Neural cell (in vitro differentiated cells): ENCODE measurements at regions not wholly inside any gene's neighbourhood (a gene's known extent, or its start where the extent isn't known, plus 50 kb on each side); places are given as distances from the start of the nearest gene placed in this dataset.

Source experiments
- H2AFZ ChIP-seq: fragments of 200-600, 300-800 bp; sonication (generic), shearing (Covaris generic); 2 replicates; pipeline ENCODE4 v1.6.0; 2014; ENCODE audit warnings: low read depth, mild to moderate bottlenecking, antibody characterized with exemption, low read length, moderate library complexity
- H3F3A ChIP-seq: fragments of 200-600 bp; shearing (Covaris generic); 2 replicates; pipeline ENCODE4 v1.6.1; 2016; ENCODE audit warnings: mild to moderate bottlenecking, moderate library complexity, mixed read lengths, antibody characterized with exemption, low read length; ENCODE audit not compliant: insufficient read depth, poor library complexity, severe bottlenecking
- H3K27ac ChIP-seq: fragments of 200-600, 300-800 bp; sonication (generic), shearing (Covaris generic); 2 replicates; pipeline ENCODE4 v1.5.1; 2014; ENCODE audit warnings: mild to moderate bottlenecking, low read length, moderate library complexity
- H3K27me3 ChIP-seq: fragments of 300-800, 200-600 bp; sonication (generic), shearing (Covaris generic); 2 replicates; pipeline ENCODE4 v1.6.0; 2014; ENCODE audit warnings: mild to moderate bottlenecking, low read depth, low read length, moderate library complexity; ENCODE audit not compliant: insufficient read depth
- H3K36me3 ChIP-seq: fragments of 300-800, 200-600 bp; sonication (generic), shearing (Covaris generic); 2 replicates; pipeline ENCODE4 v1.5.1; 2014; ENCODE audit warnings: mild to moderate bottlenecking, antibody characterized with exemption, low read length, moderate library complexity; ENCODE audit not compliant: insufficient read depth
- H3K4me2 ChIP-seq: fragments of 300-800, 200-600 bp; sonication (generic), shearing (Covaris generic); 2 replicates; pipeline ENCODE4 v1.6.0; 2014; ENCODE audit warnings: mild to moderate bottlenecking, low read length
- H3K4me3 ChIP-seq: fragments of 300-800, 200-600 bp; sonication (generic), shearing (Covaris generic); 2 replicates; pipeline ENCODE4 v1.5.1; 2014; ENCODE audit warnings: mild to moderate bottlenecking, low read length, moderate library complexity
- H3K79me2 ChIP-seq: fragments of 200-600 bp; shearing (Covaris generic); replicated peaks from 2 replicates; pipeline ENCODE4 v1.6.0; 2014; ENCODE audit warnings: mild to moderate bottlenecking, low read length, moderate library complexity; ENCODE audit not compliant: insufficient read depth
- H3K9ac ChIP-seq: fragments of 300-800, 200-600 bp; sonication (generic), shearing (Covaris generic); 2 replicates; pipeline ENCODE4 v1.6.1; 2016; ENCODE audit warnings: mild to moderate bottlenecking, low read length, mixed read lengths
- H3K9me2 ChIP-seq: fragments of 200-600 bp; shearing (Covaris generic); 2 replicates; pipeline ENCODE4 v1.6.1; 2016; ENCODE audit warnings: mild to moderate bottlenecking, low read length, mixed read lengths; ENCODE audit not compliant: insufficient read depth
- H3K9me3 ChIP-seq: fragments of 200-600, 300-800 bp; sonication (generic), shearing (Covaris generic); 2 replicates; pipeline ENCODE4 v1.6.1; 2016; ENCODE audit warnings: mild to moderate bottlenecking, mixed run types, low read length, moderate library complexity, mixed read lengths
- H4K20me1 ChIP-seq: fragments of 200-600 bp; shearing (Covaris generic); 2 replicates; pipeline ENCODE4 v1.6.1; 2016; ENCODE audit warnings: mild to moderate bottlenecking, mixed run types; ENCODE audit not compliant: insufficient read depth
- CTCF ChIP-seq: fragments of 450-650 bp; IDR thresholded peaks from 2 replicates; pipeline ENCODE4 v1.5.1; 2014; ENCODE audit warnings: antibody characterized with exemption, mild to moderate bottlenecking, moderate library complexity; ENCODE audit not compliant: poor library complexity, severe bottlenecking
- EP300 ChIP-seq: fragments of 450-650 bp; conservative IDR thresholded peaks from 2 replicates; pipeline ENCODE4 v1.6.1; 2014; ENCODE audit warnings: antibody characterized with exemption, mild to moderate bottlenecking, moderate library complexity; ENCODE audit not compliant: poor library complexity, severe bottlenecking
- EZH2 ChIP-seq: fragments of 200-600, 300-800 bp; shearing (Covaris generic), sonication (generic); IDR thresholded peaks from 2 replicates; pipeline ENCODE4 v1.6.1; 2014; ENCODE audit warnings: antibody characterized with exemption, low read length, borderline replicate concordance, mild to moderate bottlenecking; ENCODE audit not compliant: insufficient read depth, poor library complexity, severe bottlenecking
- MXI1 ChIP-seq: fragments of 450-650 bp; conservative IDR thresholded peaks from 2 replicates; pipeline ENCODE4 v1.6.1; 2014; ENCODE audit warnings: antibody characterized with exemption, mild to moderate bottlenecking; ENCODE audit not compliant: poor library complexity, severe bottlenecking
- POLR2AphosphoS5 ChIP-seq: IDR thresholded peaks from 2 replicates; pipeline ENCODE4 v1.6.1; 2012
- RAD21 ChIP-seq: fragments of 450-650 bp; conservative IDR thresholded peaks from 2 replicates; pipeline ENCODE4 v1.6.1; 2014; ENCODE audit warnings: antibody characterized with exemption, mild to moderate bottlenecking, moderate library complexity
- REST ChIP-seq: IDR thresholded peaks from 2 replicates; pipeline ENCODE4 v1.6.1; 2012; ENCODE audit warnings: borderline replicate concordance
- SMC3 ChIP-seq: fragments of 450-650 bp; conservative IDR thresholded peaks from 2 replicates; pipeline ENCODE4 v1.6.1; 2014; ENCODE audit warnings: antibody characterized with exemption, mild to moderate bottlenecking, moderate library complexity; ENCODE audit not compliant: poor library complexity
- TAF1 ChIP-seq: IDR thresholded peaks from 2 replicates; pipeline ENCODE4 v1.6.1; 2012; ENCODE audit warnings: low read depth

- H3K9me2 ChIP-seq = no peaks in the 10 kb centered on the region
- TF ChIP-seq REST (no peak), CTCF (no peak), POLR2AphosphoS5 (no peak), EZH2 (no peak), MXI1 (no peak), RAD21 (no peak), EP300 (no peak), TAF1 (no peak)
- H2AFZ ChIP-seq = no peak overlapping the region
- no peaks in the 10 kb centered on the region for H3K36me3 ChIP-seq
- H3K9ac ChIP-seq = no peak overlapping the region
- no peaks in the 10 kb centered on the region for H3F3A ChIP-seq
- no peaks in the 10 kb centered on the region for H4K20me1 ChIP-seq
- H3K27ac ChIP-seq = no peak overlapping the region
- H3K4me3 ChIP-seq = no peak overlapping the region
- no peaks in the 10 kb centered on the region for H3K27me3 ChIP-seq
- H3K4me2 ChIP-seq = no peak overlapping the region
- no peaks in the 10 kb centered on the region for H3K79me2 ChIP-seq
- no peaks in the 10 kb centered on the region for H3K9me3 ChIP-seq
These were observed 109.7 kb upstream of the UPP2 start for GRCh38 chr2:157991932-157992331.

GRCh38 chr2:157990173-157990572 lies 111.5 kb upstream of the UPP2 start:
- Histone ChIP-seq H3K27me3 (no peaks in the 10 kb centered on the region), H3K4me2 (no peak overlapping the region), H2AFZ (no peak overlapping the region), H3K9ac (no peak overlapping the region), H3K79me2 (no peaks in the 10 kb centered on the region), H3F3A (no peaks in the 10 kb centered on the region), H3K9me3 (no peaks in the 10 kb centered on the region), H3K36me3 (no peaks in the 10 kb centered on the region), H3K27ac (no peak overlapping the region), H3K4me3 (peak overlapping the region; percentile 43), H4K20me1 (no peaks in the 10 kb centered on the region), H3K9me2 (no peaks in the 10 kb centered on the region)
- TF ChIP-seq CTCF (no peak), EZH2 (no peak), RAD21 (no peak), EP300 (no peak), MXI1 (peak; percentile 18), REST (peak; percentile 38), TAF1 (no peak), SMC3 (no peak), POLR2AphosphoS5 (peak; percentile 38)
